Caco-2 (cell line): ENCODE measurements at regions not wholly inside any gene's neighbourhood (a gene's known extent, or its start where the extent isn't known, plus 50 kb on each side); places are given as distances from the start of the nearest gene placed in this dataset.

Experiments
- BruUV-seq: library from RNA; stranded (reverse); fragments of 400-500 nt; replicated peaks from 2 replicates; lab custom pipeline; 2021; lab: Mats Ljungman, UMichigan
- CTCF ChIA-PET: fragments of 300-600 bp; sonication (Branson Sonifier 250); formaldehyde crosslinking; loops from one replicate; lab custom pipeline; 2022; ENCODE audit warnings: antibody characterized with exemption; lab: Charles Lee
- POLR2A ChIA-PET: fragments of 300-600 bp; sonication (Branson Sonifier 250); formaldehyde crosslinking; loops from one replicate; lab custom pipeline; 2022; ENCODE audit warnings: antibody characterized with exemption; lab: Charles Lee
- DNase-seq, 2 experiments: peaks; one replicate each; pipeline versions ENCODE4 v3.0.0 to v3.0.0-alpha.2; 2020 to 2022
- H3K27me3 ChIP-seq: replicated peaks from 2 replicates; pipeline ENCODE4 v1.6.0; 2011; ENCODE audit warnings: low read length; ENCODE audit not compliant: control insufficient read depth, insufficient read depth
- H3K36me3 ChIP-seq: 2 replicates; pipeline ENCODE4 v1.5.1; 2011; ENCODE audit warnings: low read length; ENCODE audit not compliant: control insufficient read depth, insufficient read depth
- H3K4me1 ChIP-seq: fragments of 250-450 bp; sonication (Bioruptor Pico); 2 replicates; pipeline ENCODE4 v1.5.1; 2020; ENCODE audit warnings: mild to moderate bottlenecking
- H3K4me3 ChIP-seq: 2 replicates; pipeline ENCODE4 v1.5.1; 2011; ENCODE audit warnings: low read depth, mild to moderate bottlenecking, control low read depth, low read length
- H3K9me3 ChIP-seq: fragments of 250-450 bp; sonication (Bioruptor Pico); 2 replicates; pipeline ENCODE4 v1.5.1; 2020; ENCODE audit warnings: mild to moderate bottlenecking, moderate library complexity
- H3K27ac Mint-ChIP-seq: one replicate; pipeline ENCODE4 v1.8.0; 2022; ENCODE audit warnings: mixed read lengths; ENCODE audit not compliant: unreplicated experiment
- H3K27me3 Mint-ChIP-seq: one replicate; pipeline ENCODE4 v1.8.0; 2022; ENCODE audit warnings: mixed read lengths; ENCODE audit not compliant: insufficient read depth, unreplicated experiment
- H3K36me3 Mint-ChIP-seq: one replicate; pipeline ENCODE4 v1.8.0; 2022; ENCODE audit warnings: mild to moderate bottlenecking, mixed read lengths; ENCODE audit not compliant: insufficient read depth, unreplicated experiment
- H3K4me1 Mint-ChIP-seq: one replicate; pipeline ENCODE4 v1.8.0; 2022; ENCODE audit warnings: low read depth, mixed read lengths; ENCODE audit not compliant: unreplicated experiment
- H3K4me3 Mint-ChIP-seq: one replicate; pipeline ENCODE4 v1.8.0; 2022; ENCODE audit warnings: mild to moderate bottlenecking, moderate library complexity, mixed read lengths; ENCODE audit not compliant: unreplicated experiment
- H3K9me3 Mint-ChIP-seq: one replicate; pipeline ENCODE4 v1.8.0; 2022; ENCODE audit warnings: mixed read lengths; ENCODE audit not compliant: unreplicated experiment
- intact Hi-C: fragments of 100-400 bp; cut with micrococcal nuclease; formaldehyde crosslinking; loops from one replicate; pipeline ENCODE4 v1.10.0; 2022; ENCODE audit not compliant: unreplicated experiment
- TF ChIP-seq, protein P1 (sequence below), 2 experiments: fragments of 200-600 bp in 1 of 2; IDR thresholded peaks; 1 replicate in 1 of 2; 2 replicates in 1 of 2; pipeline versions ENCODE4 v1.5.1 to v1.8.0; 2011 to 2022; ENCODE audit warnings: antibody characterized with exemption in 1 of 2, control low read depth in 1 of 2, inconsistent platforms in 1 of 2, low read depth in 1 of 2, low read length in 1 of 2, mild to moderate bottlenecking in 1 of 2, moderate library complexity in 1 of 2; ENCODE audit not compliant: insufficient read depth in 1 of 2, severe bottlenecking in 1 of 2, unreplicated experiment in 1 of 2

DNA sequence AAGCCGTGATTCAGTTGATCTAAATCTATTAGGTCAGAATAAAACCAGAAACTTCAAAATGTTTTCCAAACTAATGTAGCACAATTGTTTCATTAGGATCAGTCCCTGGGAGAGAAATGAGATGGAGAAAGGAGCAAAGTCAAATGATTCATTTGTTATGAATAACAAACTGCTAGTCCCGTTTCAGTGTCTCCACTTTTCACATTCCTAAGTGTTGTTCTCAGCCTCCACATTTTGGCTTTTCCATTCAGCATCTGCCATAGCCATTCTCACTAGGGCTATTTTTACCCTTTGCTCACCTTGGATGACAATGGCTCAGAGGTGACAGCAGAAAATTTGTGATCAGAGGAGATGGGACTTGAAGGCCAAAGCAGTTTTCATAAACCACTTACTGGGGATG is 314.1 kb upstream of the KIF2A start:
- Histone ChIP-seq H3K9me3 (no peaks in the 10 kb centered on the region), H3K36me3 (no peaks in the 10 kb centered on the region), H3K4me3 (no peak overlapping the region), H3K4me1 (no peaks in the 10 kb centered on the region), H3K27me3 (no peaks in the 10 kb centered on the region)
- peaks cover 12% of the 10 kb centered on the region for H3K27me3 Mint-ChIP-seq
- POLR2A ChIA-PET: no interaction called here
- CTCF ChIA-PET: no interaction called here
- H3K36me3 Mint-ChIP-seq: no peaks in the 10 kb centered on the region
- H3K4me1 Mint-ChIP-seq: no peaks in the 10 kb centered on the region
- no peak for DNase-seq
- no peaks in the 10 kb centered on the region for H3K9me3 Mint-ChIP-seq
- intact Hi-C loops: no loop called here
- BruUV-seq: no TSS peak
- TF ChIP-seq, protein P1, sequence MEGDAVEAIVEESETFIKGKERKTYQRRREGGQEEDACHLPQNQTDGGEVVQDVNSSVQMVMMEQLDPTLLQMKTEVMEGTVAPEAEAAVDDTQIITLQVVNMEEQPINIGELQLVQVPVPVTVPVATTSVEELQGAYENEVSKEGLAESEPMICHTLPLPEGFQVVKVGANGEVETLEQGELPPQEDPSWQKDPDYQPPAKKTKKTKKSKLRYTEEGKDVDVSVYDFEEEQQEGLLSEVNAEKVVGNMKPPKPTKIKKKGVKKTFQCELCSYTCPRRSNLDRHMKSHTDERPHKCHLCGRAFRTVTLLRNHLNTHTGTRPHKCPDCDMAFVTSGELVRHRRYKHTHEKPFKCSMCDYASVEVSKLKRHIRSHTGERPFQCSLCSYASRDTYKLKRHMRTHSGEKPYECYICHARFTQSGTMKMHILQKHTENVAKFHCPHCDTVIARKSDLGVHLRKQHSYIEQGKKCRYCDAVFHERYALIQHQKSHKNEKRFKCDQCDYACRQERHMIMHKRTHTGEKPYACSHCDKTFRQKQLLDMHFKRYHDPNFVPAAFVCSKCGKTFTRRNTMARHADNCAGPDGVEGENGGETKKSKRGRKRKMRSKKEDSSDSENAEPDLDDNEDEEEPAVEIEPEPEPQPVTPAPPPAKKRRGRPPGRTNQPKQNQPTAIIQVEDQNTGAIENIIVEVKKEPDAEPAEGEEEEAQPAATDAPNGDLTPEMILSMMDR (IDR thresholded peaks at IDR 0.05; ENCODE audit: insufficient read depth in 1 of 2, low read depth in 1 of 2, low read length in 1 of 2, severe bottlenecking in 1 of 2, unreplicated experiment in 1 of 2): no peak
- no peak overlapping the region for H3K27ac Mint-ChIP-seq
- no peak overlapping the region for H3K4me3 Mint-ChIP-seq

DNA sequence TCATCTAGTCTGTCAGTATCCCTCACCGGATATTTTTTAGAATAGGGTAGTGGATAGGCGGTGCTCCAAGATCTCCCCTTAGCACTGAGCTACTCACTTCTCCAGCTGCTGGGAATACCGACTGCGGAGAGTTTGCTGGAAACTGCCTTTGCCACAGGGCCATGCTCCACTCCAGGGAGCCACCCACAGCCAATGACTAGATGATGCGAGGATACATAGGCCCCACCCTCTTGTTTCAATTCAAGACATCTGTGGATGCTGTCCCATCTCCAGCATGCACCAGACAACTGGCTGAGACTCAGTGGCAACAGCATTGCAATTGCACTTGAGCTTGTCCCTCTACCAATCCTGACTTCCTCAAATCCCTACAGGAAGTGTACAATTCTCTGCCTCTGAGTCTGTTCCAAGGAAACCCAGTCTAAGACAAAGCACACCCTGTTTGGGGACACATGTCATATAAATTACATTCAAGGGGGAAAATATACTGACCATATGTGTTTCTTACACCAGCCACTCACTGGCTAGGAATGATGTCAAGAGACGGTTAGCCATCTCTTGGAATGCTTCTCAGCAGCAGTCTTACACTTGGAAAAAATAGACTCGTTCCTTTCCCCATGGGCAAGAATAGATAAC is 312.6 kb upstream of the KIF2A start:
- Mint-ChIP-seq H3K27me3 (peaks cover 12% of the 10 kb centered on the region), H3K36me3 (no peaks in the 10 kb centered on the region), H3K9me3 (no peaks in the 10 kb centered on the region), H3K4me1 (no peaks in the 10 kb centered on the region), H3K4me3 (no peak overlapping the region), H3K27ac (no peak overlapping the region)
- Histone ChIP-seq H3K4me1 (no peaks in the 10 kb centered on the region), H3K4me3 (no peak overlapping the region), H3K9me3 (no peaks in the 10 kb centered on the region), H3K27me3 (no peaks in the 10 kb centered on the region), H3K36me3 (no peaks in the 10 kb centered on the region)
- CTCF ChIA-PET: no interaction called here
- no TSS peak for BruUV-seq
- TF ChIP-seq, protein P1 (IDR thresholded peaks at IDR 0.05; ENCODE audit: insufficient read depth in 1 of 2, low read depth in 1 of 2, low read length in 1 of 2, severe bottlenecking in 1 of 2, unreplicated experiment in 1 of 2): no peak
- POLR2A ChIA-PET: no interaction called here
- intact Hi-C loops: no loop called here
- DNase-seq: no peak

DNA sequence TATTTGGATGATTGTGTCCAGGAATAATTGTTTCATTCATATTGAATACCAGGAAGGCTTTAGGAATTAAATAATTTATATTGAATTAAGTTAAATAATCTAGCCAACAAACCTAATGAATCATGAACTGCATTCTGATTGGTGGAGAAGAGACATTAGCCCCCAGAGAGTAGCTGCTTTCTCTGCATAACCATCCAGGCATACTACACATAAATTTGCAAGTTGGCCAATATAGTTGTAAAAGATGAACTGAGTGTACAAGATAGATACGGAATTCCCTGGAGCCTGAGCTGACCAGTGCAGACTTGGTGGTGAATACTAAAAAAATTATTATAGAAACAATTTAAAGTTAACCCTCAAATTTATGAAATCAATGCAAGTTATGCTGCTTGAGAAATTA is 311.8 kb upstream of the KIF2A start:
- Histone ChIP-seq H3K27me3 (no peaks in the 10 kb centered on the region), H3K4me3 (no peak overlapping the region), H3K36me3 (no peaks in the 10 kb centered on the region), H3K4me1 (no peaks in the 10 kb centered on the region), H3K9me3 (no peaks in the 10 kb centered on the region)
- Mint-ChIP-seq H3K4me1 (no peaks in the 10 kb centered on the region), H3K9me3 (no peaks in the 10 kb centered on the region), H3K4me3 (no peak overlapping the region), H3K27me3 (peaks cover 15% of the 10 kb centered on the region), H3K36me3 (no peaks in the 10 kb centered on the region), H3K27ac (no peak overlapping the region)
- TF ChIP-seq, protein P1 (IDR thresholded peaks at IDR 0.05; ENCODE audit: insufficient read depth in 1 of 2, low read depth in 1 of 2, low read length in 1 of 2, severe bottlenecking in 1 of 2, unreplicated experiment in 1 of 2): no peak
- intact Hi-C loops: no loop called here
- no TSS peak for BruUV-seq
- no peak for DNase-seq
- ChIA-PET CTCF (no interaction called here), POLR2A (no interaction called here)
